SK-N-SH treated with all-trans-retinoic acid at 6 μM for 48 hours (cell line): ENCODE measurements at regions not wholly inside any gene's neighbourhood (a gene's known extent, or its start where the extent isn't known, plus 50 kb on each side); places are given as distances from the start of the nearest gene placed in this dataset.

Experiments used
- ATAC-seq: fragments of 200-7000 bp; cut with Tn5 transposase; 3 replicates; pipeline ENCODE4 v1.9.1; 2020; ENCODE audit warnings: mild to moderate bottlenecking, moderate library complexity
- ARNTL ChIP-seq: fragments of 450-650 bp; formaldehyde crosslinking; IDR thresholded peaks from 2 replicates; pipeline ENCODE4 v1.5.0; 2020; ENCODE audit warnings: low read depth, mild to moderate bottlenecking, moderate library complexity, borderline replicate concordance
- BACH2 ChIP-seq: fragments of 250-450 bp; sonication (Bioruptor Pico); IDR thresholded peaks from 2 replicates; pipeline ENCODE4 v1.9.0; 2021; ENCODE audit warnings: mild to moderate bottlenecking, borderline replicate concordance
- CSDC2 ChIP-seq: fragments of 250-450 bp; sonication (Bioruptor Pico); IDR thresholded peaks from 2 replicates; pipeline ENCODE4 v1.5.0; 2020; ENCODE audit warnings: mild to moderate bottlenecking, moderate library complexity
- ESRRG ChIP-seq: fragments of 250-450 bp; sonication (Bioruptor Pico); IDR thresholded peaks from 2 replicates; pipeline ENCODE4 v1.6.1; 2021; ENCODE audit warnings: mild to moderate bottlenecking
- GLIS3 ChIP-seq: fragments of 250-450 bp; sonication (Bioruptor Pico); IDR thresholded peaks from 2 replicates; pipeline ENCODE4 v1.5.0; 2020; ENCODE audit warnings: mild to moderate bottlenecking, moderate library complexity
- ISL1 ChIP-seq: fragments of 250-450 bp; sonication (Bioruptor Pico); IDR thresholded peaks from 2 replicates; pipeline ENCODE4 v2.1.2; 2022; ENCODE audit warnings: mild to moderate bottlenecking, moderate library complexity
- OSR1 ChIP-seq: fragments of 250-450 bp; sonication (Bioruptor Pico); IDR thresholded peaks from 2 replicates; pipeline ENCODE4 v1.8.0; 2022; ENCODE audit warnings: moderate library complexity, mild to moderate bottlenecking, inconsistent platforms
- PPARA ChIP-seq: fragments of 250-450 bp; sonication (Bioruptor Pico); IDR thresholded peaks from 2 replicates; pipeline ENCODE4 v1.5.0; 2020; ENCODE audit warnings: mild to moderate bottlenecking, borderline replicate concordance
- RARB ChIP-seq: fragments of 250-450 bp; sonication (Bioruptor Pico); IDR thresholded peaks from 2 replicates; pipeline ENCODE4 v1.8.0; 2021; ENCODE audit warnings: mild to moderate bottlenecking, moderate library complexity
- SNAI2 ChIP-seq: fragments of 250-450 bp; sonication (Bioruptor Pico); IDR thresholded peaks from 2 replicates; pipeline ENCODE4 v1.5.0; 2020; ENCODE audit warnings: mild to moderate bottlenecking, moderate library complexity
- TCF4 ChIP-seq: fragments of 250-450 bp; sonication (Bioruptor Pico); IDR thresholded peaks from 2 replicates; pipeline ENCODE4 v1.8.0; 2021; ENCODE audit warnings: mild to moderate bottlenecking, moderate library complexity, borderline replicate concordance
- TOX ChIP-seq: fragments of 250-450 bp; sonication (Bioruptor Pico); IDR thresholded peaks from 2 replicates; pipeline ENCODE4 v1.8.0; 2021; ENCODE audit warnings: mild to moderate bottlenecking, moderate library complexity, borderline replicate concordance
- ZC3H10 ChIP-seq: fragments of 250-450 bp; sonication (Bioruptor Pico); IDR thresholded peaks from 2 replicates; pipeline ENCODE4 v1.5.1; 2021; ENCODE audit warnings: mild to moderate bottlenecking, moderate library complexity
- ZFP3 ChIP-seq: fragments of 250-450 bp; sonication (Bioruptor Pico); IDR thresholded peaks from 2 replicates; pipeline ENCODE4 v1.5.0; 2020; ENCODE audit warnings: mild to moderate bottlenecking, moderate library complexity
- ZFP30 ChIP-seq: fragments of 450-650 bp; formaldehyde crosslinking; IDR thresholded peaks from 2 replicates; pipeline ENCODE4 v1.5.0; 2022; ENCODE audit warnings: mild to moderate bottlenecking, moderate library complexity
- ZNF565 ChIP-seq: fragments of 450-650 bp; formaldehyde crosslinking; conservative IDR thresholded peaks from 2 replicates; pipeline ENCODE4 v1.5.0; 2020; ENCODE audit warnings: low read depth, mild to moderate bottlenecking, moderate library complexity
- ZNF70 ChIP-seq: fragments of 450-650 bp; formaldehyde crosslinking; IDR thresholded peaks from 2 replicates; pipeline ENCODE4 v1.5.0; 2020; ENCODE audit warnings: mild to moderate bottlenecking, moderate library complexity
- TF ChIP-seq, protein P1 (sequence below): fragments of 250-450 bp; sonication (Bioruptor Pico); IDR thresholded peaks from 2 replicates; pipeline ENCODE4 v1.8.0; 2020; ENCODE audit warnings: mild to moderate bottlenecking, moderate library complexity, borderline replicate concordance
- TF ChIP-seq, protein P2 (sequence below): fragments of 250-450 bp; sonication (Bioruptor Pico); IDR thresholded peaks from 2 replicates; pipeline ENCODE4 v1.5.1; 2020; ENCODE audit warnings: low read depth, mild to moderate bottlenecking, moderate library complexity
- TF ChIP-seq, protein P3 (sequence below): fragments of 250-450 bp; sonication (Bioruptor Pico); IDR thresholded peaks from 2 replicates; pipeline ENCODE4 v1.5.1; 2021; ENCODE audit warnings: mild to moderate bottlenecking, moderate library complexity
- TF ChIP-seq, protein P4 (sequence below): fragments of 250-450 bp; sonication (Bioruptor Pico); IDR thresholded peaks from 2 replicates; pipeline ENCODE4 v1.5.0; 2020; ENCODE audit warnings: mild to moderate bottlenecking, moderate library complexity
- TF ChIP-seq, protein P5 (sequence below): fragments of 250-450 bp; sonication (Bioruptor Pico); IDR thresholded peaks from 2 replicates; pipeline ENCODE4 v1.8.0; 2021; ENCODE audit warnings: low read depth, mild to moderate bottlenecking, moderate library complexity, borderline replicate concordance

DNA sequence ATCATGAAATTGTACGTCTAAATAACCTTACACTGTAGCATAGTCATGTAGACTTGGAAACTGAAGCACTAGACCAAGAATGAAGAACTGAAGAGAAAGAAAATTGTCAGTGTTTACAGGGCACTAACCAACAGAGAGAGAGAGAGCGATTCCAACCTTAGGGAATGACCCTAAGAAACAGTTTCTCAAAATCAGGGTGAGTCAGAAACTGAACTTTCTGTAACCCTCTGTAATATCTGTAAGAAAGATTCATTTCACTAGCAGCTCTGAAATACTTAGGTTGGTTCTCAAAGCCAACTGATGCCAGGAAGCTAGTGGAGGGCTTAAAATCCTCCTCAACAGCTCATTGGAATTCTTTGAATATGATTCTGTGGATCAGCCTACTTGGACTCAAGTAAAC is 936.9 kb downstream of the EFNB2 start:
- ATAC-seq: no peak

DNA sequence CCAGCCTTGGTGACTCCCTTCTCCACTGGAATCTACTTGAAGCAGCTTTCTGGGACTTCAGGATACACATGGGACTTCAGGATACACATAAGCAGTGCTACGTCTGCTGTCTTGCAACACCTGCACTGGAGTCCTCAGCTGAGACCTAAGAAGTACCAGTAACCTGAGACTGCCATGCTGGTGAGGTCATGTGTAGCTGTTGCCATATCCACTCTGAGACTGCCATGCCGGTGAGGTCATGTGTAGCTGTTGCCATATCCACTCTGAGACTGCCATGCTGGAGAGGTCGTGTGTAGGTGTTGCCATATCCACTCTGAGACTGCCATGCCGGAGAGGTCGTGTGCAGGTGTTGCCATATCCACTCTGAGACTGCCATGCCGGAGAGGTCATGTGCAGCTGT is 937.9 kb downstream of the EFNB2 start:
- TF ChIP-seq, protein P1, sequence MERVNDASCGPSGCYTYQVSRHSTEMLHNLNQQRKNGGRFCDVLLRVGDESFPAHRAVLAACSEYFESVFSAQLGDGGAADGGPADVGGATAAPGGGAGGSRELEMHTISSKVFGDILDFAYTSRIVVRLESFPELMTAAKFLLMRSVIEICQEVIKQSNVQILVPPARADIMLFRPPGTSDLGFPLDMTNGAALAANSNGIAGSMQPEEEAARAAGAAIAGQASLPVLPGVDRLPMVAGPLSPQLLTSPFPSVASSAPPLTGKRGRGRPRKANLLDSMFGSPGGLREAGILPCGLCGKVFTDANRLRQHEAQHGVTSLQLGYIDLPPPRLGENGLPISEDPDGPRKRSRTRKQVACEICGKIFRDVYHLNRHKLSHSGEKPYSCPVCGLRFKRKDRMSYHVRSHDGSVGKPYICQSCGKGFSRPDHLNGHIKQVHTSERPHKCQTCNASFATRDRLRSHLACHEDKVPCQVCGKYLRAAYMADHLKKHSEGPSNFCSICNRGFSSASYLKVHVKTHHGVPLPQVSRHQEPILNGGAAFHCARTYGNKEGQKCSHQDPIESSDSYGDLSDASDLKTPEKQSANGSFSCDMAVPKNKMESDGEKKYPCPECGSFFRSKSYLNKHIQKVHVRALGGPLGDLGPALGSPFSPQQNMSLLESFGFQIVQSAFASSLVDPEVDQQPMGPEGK: no peak
- TF ChIP-seq RARB (CRISPR knock-in tag): no peak
- TF ChIP-seq ESRRG (CRISPR knock-in tag): no peak
- TF ChIP-seq SNAI2: no peak
- TF ChIP-seq OSR1: no peak
- no peak for TF ChIP-seq TOX (CRISPR knock-in tag)
- no peak for TF ChIP-seq ZFP3 (CRISPR knock-in tag)
- no peak for TF ChIP-seq ZC3H10 (CRISPR knock-in tag)
- TF ChIP-seq, protein P2, sequence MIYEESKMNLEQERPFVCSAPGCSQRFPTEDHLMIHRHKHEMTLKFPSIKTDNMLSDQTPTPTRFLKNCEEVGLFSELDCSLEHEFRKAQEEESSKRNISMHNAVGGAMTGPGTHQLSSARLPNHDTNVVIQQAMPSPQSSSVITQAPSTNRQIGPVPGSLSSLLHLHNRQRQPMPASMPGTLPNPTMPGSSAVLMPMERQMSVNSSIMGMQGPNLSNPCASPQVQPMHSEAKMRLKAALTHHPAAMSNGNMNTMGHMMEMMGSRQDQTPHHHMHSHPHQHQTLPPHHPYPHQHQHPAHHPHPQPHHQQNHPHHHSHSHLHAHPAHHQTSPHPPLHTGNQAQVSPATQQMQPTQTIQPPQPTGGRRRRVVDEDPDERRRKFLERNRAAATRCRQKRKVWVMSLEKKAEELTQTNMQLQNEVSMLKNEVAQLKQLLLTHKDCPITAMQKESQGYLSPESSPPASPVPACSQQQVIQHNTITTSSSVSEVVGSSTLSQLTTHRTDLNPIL (CRISPR knock-in tag): no peak
- TF ChIP-seq TCF4: no peak
- TF ChIP-seq, protein P3, sequence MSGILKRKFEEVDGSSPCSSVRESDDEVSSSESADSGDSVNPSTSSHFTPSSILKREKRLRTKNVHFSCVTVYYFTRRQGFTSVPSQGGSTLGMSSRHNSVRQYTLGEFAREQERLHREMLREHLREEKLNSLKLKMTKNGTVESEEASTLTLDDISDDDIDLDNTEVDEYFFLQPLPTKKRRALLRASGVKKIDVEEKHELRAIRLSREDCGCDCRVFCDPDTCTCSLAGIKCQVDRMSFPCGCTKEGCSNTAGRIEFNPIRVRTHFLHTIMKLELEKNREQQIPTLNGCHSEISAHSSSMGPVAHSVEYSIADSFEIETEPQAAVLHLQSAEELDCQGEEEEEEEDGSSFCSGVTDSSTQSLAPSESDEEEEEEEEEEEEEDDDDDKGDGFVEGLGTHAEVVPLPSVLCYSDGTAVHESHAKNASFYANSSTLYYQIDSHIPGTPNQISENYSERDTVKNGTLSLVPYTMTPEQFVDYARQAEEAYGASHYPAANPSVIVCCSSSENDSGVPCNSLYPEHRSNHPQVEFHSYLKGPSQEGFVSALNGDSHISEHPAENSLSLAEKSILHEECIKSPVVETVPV (CRISPR knock-in tag): no peak
- TF ChIP-seq, protein P4, sequence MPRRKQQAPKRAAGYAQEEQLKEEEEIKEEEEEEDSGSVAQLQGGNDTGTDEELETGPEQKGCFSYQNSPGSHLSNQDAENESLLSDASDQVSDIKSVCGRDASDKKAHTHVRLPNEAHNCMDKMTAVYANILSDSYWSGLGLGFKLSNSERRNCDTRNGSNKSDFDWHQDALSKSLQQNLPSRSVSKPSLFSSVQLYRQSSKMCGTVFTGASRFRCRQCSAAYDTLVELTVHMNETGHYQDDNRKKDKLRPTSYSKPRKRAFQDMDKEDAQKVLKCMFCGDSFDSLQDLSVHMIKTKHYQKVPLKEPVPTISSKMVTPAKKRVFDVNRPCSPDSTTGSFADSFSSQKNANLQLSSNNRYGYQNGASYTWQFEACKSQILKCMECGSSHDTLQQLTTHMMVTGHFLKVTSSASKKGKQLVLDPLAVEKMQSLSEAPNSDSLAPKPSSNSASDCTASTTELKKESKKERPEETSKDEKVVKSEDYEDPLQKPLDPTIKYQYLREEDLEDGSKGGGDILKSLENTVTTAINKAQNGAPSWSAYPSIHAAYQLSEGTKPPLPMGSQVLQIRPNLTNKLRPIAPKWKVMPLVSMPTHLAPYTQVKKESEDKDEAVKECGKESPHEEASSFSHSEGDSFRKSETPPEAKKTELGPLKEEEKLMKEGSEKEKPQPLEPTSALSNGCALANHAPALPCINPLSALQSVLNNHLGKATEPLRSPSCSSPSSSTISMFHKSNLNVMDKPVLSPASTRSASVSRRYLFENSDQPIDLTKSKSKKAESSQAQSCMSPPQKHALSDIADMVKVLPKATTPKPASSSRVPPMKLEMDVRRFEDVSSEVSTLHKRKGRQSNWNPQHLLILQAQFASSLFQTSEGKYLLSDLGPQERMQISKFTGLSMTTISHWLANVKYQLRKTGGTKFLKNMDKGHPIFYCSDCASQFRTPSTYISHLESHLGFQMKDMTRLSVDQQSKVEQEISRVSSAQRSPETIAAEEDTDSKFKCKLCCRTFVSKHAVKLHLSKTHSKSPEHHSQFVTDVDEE (CRISPR knock-in tag): no peak
- no peak for TF ChIP-seq PPARA (CRISPR knock-in tag)
- TF ChIP-seq ISL1 (CRISPR knock-in tag): no peak
- TF ChIP-seq ZNF70 (CRISPR knock-in tag): no peak
- TF ChIP-seq CSDC2 (CRISPR knock-in tag): no peak
- TF ChIP-seq, protein P5, sequence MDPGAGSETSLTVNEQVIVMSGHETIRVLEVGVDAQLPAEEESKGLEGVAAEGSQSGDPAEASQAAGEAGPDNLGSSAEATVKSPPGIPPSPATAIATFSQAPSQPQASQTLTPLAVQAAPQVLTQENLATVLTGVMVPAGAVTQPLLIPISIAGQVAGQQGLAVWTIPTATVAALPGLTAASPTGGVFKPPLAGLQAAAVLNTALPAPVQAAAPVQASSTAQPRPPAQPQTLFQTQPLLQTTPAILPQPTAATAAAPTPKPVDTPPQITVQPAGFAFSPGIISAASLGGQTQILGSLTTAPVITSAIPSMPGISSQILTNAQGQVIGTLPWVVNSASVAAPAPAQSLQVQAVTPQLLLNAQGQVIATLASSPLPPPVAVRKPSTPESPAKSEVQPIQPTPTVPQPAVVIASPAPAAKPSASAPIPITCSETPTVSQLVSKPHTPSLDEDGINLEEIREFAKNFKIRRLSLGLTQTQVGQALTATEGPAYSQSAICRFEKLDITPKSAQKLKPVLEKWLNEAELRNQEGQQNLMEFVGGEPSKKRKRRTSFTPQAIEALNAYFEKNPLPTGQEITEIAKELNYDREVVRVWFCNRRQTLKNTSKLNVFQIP: no peak
- no peak for TF ChIP-seq GLIS3
- no peak for TF ChIP-seq ZFP30 (CRISPR knock-in tag)
- no peak for TF ChIP-seq ZNF565 (CRISPR knock-in tag)
- no peak for ATAC-seq

More for the DNA sequence above, 936.9 kb downstream of the EFNB2 start:
- no peak for TF ChIP-seq ZNF70 (CRISPR knock-in tag)
- TF ChIP-seq, protein P2 (CRISPR knock-in tag): no peak
- no peak for TF ChIP-seq BACH2 (CRISPR knock-in tag)
- TF ChIP-seq ISL1 (CRISPR knock-in tag): 0 out of 2 replicates have a peak, but pooled peaks have one; percentile 43

DNA sequence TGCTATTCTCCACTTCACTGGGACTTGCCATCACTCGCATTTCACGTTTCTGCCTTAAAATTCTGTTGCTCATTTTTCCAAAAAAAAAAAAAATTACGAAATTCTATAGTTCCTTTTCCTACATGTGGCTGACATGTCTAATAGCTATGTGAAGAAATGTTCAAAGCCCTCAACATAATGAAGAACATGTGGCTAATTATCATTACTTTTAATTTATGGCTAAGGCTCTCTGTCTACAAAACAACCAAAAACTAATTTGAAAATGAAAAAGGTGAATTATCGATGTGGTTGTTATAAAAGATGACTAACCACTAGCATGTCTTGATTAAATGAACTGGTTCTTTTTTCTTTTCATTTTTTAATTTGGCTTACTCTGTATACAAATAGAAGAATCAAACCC is 940.0 kb downstream of the EFNB2 start:
- no peak for ATAC-seq
- TF ChIP-seq ZNF565 (CRISPR knock-in tag): no peak
- TF ChIP-seq RARB (CRISPR knock-in tag): no peak
- no peak for TF ChIP-seq ISL1 (CRISPR knock-in tag)
- no peak for TF ChIP-seq BACH2 (CRISPR knock-in tag)
- TF ChIP-seq ARNTL (CRISPR knock-in tag): no peak
- no peak for TF ChIP-seq TOX (CRISPR knock-in tag)
- no peak for TF ChIP-seq CSDC2 (CRISPR knock-in tag)
- no peak for TF ChIP-seq ZFP30 (CRISPR knock-in tag)
- TF ChIP-seq, protein P5: no peak
- no peak for TF ChIP-seq TCF4
- TF ChIP-seq, protein P3 (CRISPR knock-in tag): no peak
- no peak for TF ChIP-seq GLIS3
- no peak for TF ChIP-seq ESRRG (CRISPR knock-in tag)
- TF ChIP-seq, protein P2 (CRISPR knock-in tag): no peak
- TF ChIP-seq PPARA (CRISPR knock-in tag): no peak
